Liver (tissue), 8 donors: ENCODE measurements at regions not wholly inside any gene's neighbourhood (a gene's known extent, or its start where the extent isn't known, plus 50 kb on each side); places are given as distances from the start of the nearest gene placed in this dataset.

ENCODE experiments used
- DNase-seq: peaks from one replicate; pipeline ENCODE4 v3.0.0-alpha.2; 2017; ENCODE audit warnings: low spot score
- H3K27ac ChIP-seq, 2 donors: one replicate each; pipeline ENCODE4 v1.7.0; 2013; ENCODE audit warnings: inconsistent platforms in 2 of 2, low read length in 2 of 2, control low read depth in 1 of 2, low read depth in 1 of 2, mild to moderate bottlenecking in 1 of 2
- H3K27me3 ChIP-seq, 4 donors: one replicate each; pipeline versions ENCODE4 v1.6.1 to v1.7.0; 2013; ENCODE audit warnings: low read length in 3 of 4, inconsistent platforms in 1 of 4, mild to moderate bottlenecking in 1 of 4, moderate library complexity in 1 of 4; ENCODE audit not compliant: control insufficient read depth in 4 of 4, insufficient read depth in 4 of 4
- H3K36me3 ChIP-seq, 4 donors: one replicate each; pipeline versions ENCODE4 v1.6.1 to v1.7.0; 2013; ENCODE audit warnings: low read length in 3 of 4, mild to moderate bottlenecking in 3 of 4, low read depth in 1 of 4, moderate library complexity in 1 of 4; ENCODE audit not compliant: control insufficient read depth in 4 of 4, insufficient read depth in 3 of 4
- H3K4me1 ChIP-seq, 4 donors: one replicate each; pipeline versions ENCODE4 v1.6.1 to v1.7.0; 2013; ENCODE audit warnings: low read length in 3 of 4, mild to moderate bottlenecking in 3 of 4, moderate library complexity in 1 of 4; ENCODE audit not compliant: control insufficient read depth in 4 of 4, insufficient read depth in 4 of 4
- H3K4me3 ChIP-seq, 3 donors: one replicate each; pipeline versions ENCODE4 v1.6.1 to v1.7.0; 2013; ENCODE audit warnings: low read length in 3 of 3, control low read depth in 1 of 3, low read depth in 1 of 3, mild to moderate bottlenecking in 1 of 3
- H3K9ac ChIP-seq, 2 donors: one replicate each; pipeline ENCODE4 v1.7.0; 2013; ENCODE audit warnings: low read length in 2 of 2, mild to moderate bottlenecking in 2 of 2, moderate library complexity in 2 of 2, control low read depth in 1 of 2, low read depth in 1 of 2
- H3K9me3 ChIP-seq, 4 donors: one replicate each; pipeline versions ENCODE4 v1.6.1 to v1.7.0; 2013; ENCODE audit warnings: low read length in 3 of 4; ENCODE audit not compliant: control insufficient read depth in 4 of 4
- ATF3 ChIP-seq: IDR thresholded peaks from 2 replicates; pipeline ENCODE4 v1.6.1; 2016; ENCODE audit warnings: antibody characterized with exemption
- CTCF ChIP-seq: fragments of 150-350 bp; IDR thresholded peaks from 2 replicates; pipeline ENCODE4 v1.5.1; 2017; ENCODE audit warnings: improper control_type of control experiment, low read depth, low read length; ENCODE audit not compliant: missing input control
- EGR1 ChIP-seq, 2 donors: IDR thresholded peaks; 2 replicates each; pipeline ENCODE4 v1.6.1; 2016 to 2018; ENCODE audit warnings: antibody characterized with exemption in 2 of 2, low read depth in 2 of 2
- FOXA1 ChIP-seq: IDR thresholded peaks from 2 replicates; pipeline ENCODE4 v1.6.1; 2016; ENCODE audit warnings: antibody characterized with exemption
- FOXA2 ChIP-seq: IDR thresholded peaks from 2 replicates; pipeline ENCODE4 v1.6.1; 2016; ENCODE audit warnings: antibody characterized with exemption
- GABPA ChIP-seq, 2 donors: IDR thresholded peaks in 1 of 2; conservative IDR thresholded peaks in 1 of 2; 2 replicates each; pipeline ENCODE4 v1.6.1; 2016; ENCODE audit warnings: antibody characterized with exemption in 2 of 2, mild to moderate bottlenecking in 1 of 2, moderate library complexity in 1 of 2
- HNF4A ChIP-seq, 2 donors: conservative IDR thresholded peaks; 2 replicates each; pipeline ENCODE4 v1.6.1; 2016; ENCODE audit warnings: antibody characterized with exemption in 2 of 2, mild to moderate bottlenecking in 2 of 2
- HNF4G ChIP-seq: IDR thresholded peaks from 2 replicates; pipeline ENCODE4 v1.6.1; 2016; ENCODE audit warnings: antibody characterized with exemption
- JUND ChIP-seq, 2 donors: IDR thresholded peaks; 2 replicates each; pipeline ENCODE4 v1.6.1; 2016; ENCODE audit warnings: antibody characterized with exemption in 2 of 2
- MAX ChIP-seq: IDR thresholded peaks from 2 replicates; pipeline ENCODE4 v1.6.1; 2016; ENCODE audit warnings: antibody characterized with exemption
- RAD21 ChIP-seq, 2 donors: IDR thresholded peaks; 2 replicates each; pipeline ENCODE4 v1.6.1; 2016; ENCODE audit warnings: antibody characterized with exemption in 2 of 2, mild to moderate bottlenecking in 2 of 2
- REST ChIP-seq: IDR thresholded peaks from 2 replicates; pipeline ENCODE4 v1.6.1; 2016; ENCODE audit warnings: antibody characterized with exemption, mild to moderate bottlenecking
- RXRA ChIP-seq, 2 donors: IDR thresholded peaks; 2 replicates each; pipeline ENCODE4 v1.6.1; 2017 to 2018; ENCODE audit warnings: antibody characterized with exemption in 2 of 2, mild to moderate bottlenecking in 1 of 2
- SP1 ChIP-seq: IDR thresholded peaks from 2 replicates; pipeline ENCODE4 v1.6.1; 2018; ENCODE audit warnings: antibody characterized with exemption, mild to moderate bottlenecking
- TAF1 ChIP-seq: conservative IDR thresholded peaks from 2 replicates; pipeline ENCODE4 v1.6.1; 2016; ENCODE audit warnings: antibody characterized with exemption, mild to moderate bottlenecking
- YY1 ChIP-seq: IDR thresholded peaks from 2 replicates; pipeline ENCODE4 v1.6.1; 2016; ENCODE audit warnings: antibody characterized with exemption, mild to moderate bottlenecking
- ZBTB33 ChIP-seq: IDR thresholded peaks from 2 replicates; pipeline ENCODE4 v1.6.1; 2016; ENCODE audit warnings: antibody characterized with exemption
- whole genome bisulfite sequencing: extraction: QIAGEN DNeasy Blood & Tissue Kit; methylation state at CpG from one replicate; pipeline ENCODE4 v1.1.7; 2013; 5-methylcytosine and 5-hydroxymethylcytosine counted together
- donor health status: healthy.
- donor health status: healthy.
- donor health status: healthy.
- donor health status: healthy.
- donor health status: healthy.

GRCh38 chr5:74242516-74242915 lies 398.0 kb downstream of the ENC1 start:
- no peak overlapping the region for H3K4me3 ChIP-seq
- no peak for TF ChIP-seq REST
- H3K27me3 ChIP-seq, result no peaks in the 10 kb centered on the region
- WGBS, result 85% methylated on average over 3 of the region's 3 CpGs
- H3K27ac ChIP-seq, result no peak overlapping the region
- DNase-seq, result no peak
- H3K36me3 ChIP-seq, result no peaks in the 10 kb centered on the region
- H3K4me1 ChIP-seq, result no peaks in the 10 kb centered on the region
- H3K9ac ChIP-seq, result no peak overlapping the region
- H3K9me3 ChIP-seq, result no peaks in the 10 kb centered on the region

GRCh38 chr5:74241751-74242140 lies 398.8 kb downstream of the ENC1 start:
- H3K27me3 ChIP-seq, result no peaks in the 10 kb centered on the region

More at GRCh38 chr5:74241751-74242140, 398.8 kb downstream of the ENC1 start:
- no peak for TF ChIP-seq CTCF
- no peak for TF ChIP-seq REST
- TF ChIP-seq SP1, result no peak
- no peak for TF ChIP-seq GABPA (IDR thresholded peaks at IDR 0.05 in 1 of 2, conservative IDR thresholded peaks at IDR 0.05 in 1 of 2)
- no peak for TF ChIP-seq HNF4A (conservative IDR thresholded peaks at IDR 0.05)
- no peak for TF ChIP-seq FOXA1
- no peak for TF ChIP-seq ZBTB33
- TF ChIP-seq ATF3, result no peak
- no peak for TF ChIP-seq YY1
- TF ChIP-seq RXRA (IDR thresholded peaks at IDR 0.05), result no peak
- no peak for TF ChIP-seq MAX
- TF ChIP-seq JUND (IDR thresholded peaks at IDR 0.05), result no peak
- no peak for TF ChIP-seq EGR1 (IDR thresholded peaks at IDR 0.05; ENCODE audit: low read depth in 2 of 2)
- TF ChIP-seq HNF4G, result no peak
- no peak for TF ChIP-seq TAF1
- TF ChIP-seq FOXA2, result no peak
- no peak for TF ChIP-seq RAD21 (IDR thresholded peaks at IDR 0.05)
- H3K9me3 ChIP-seq, result no peaks in the 10 kb centered on the region
- H3K4me3 ChIP-seq, result no peak overlapping the region
- H3K4me1 ChIP-seq, result no peaks in the 10 kb centered on the region
- no peaks in the 10 kb centered on the region for H3K36me3 ChIP-seq
- no peak overlapping the region for H3K9ac ChIP-seq
- H3K27ac ChIP-seq, result no peak overlapping the region
- DNase-seq, result no peak
- WGBS, result 85% methylated on average over 2 of the region's 2 CpGs
